H9 (cell line): ENCODE measurements at regions not wholly inside any gene's neighbourhood (a gene's known extent, or its start where the extent isn't known, plus 50 kb on each side); places are given as distances from the start of the nearest gene placed in this dataset.

Experiments used
- DNase-seq: peaks from one replicate; pipeline ENCODE4 v3.0.0-alpha.2; 2017
- H2AFZ ChIP-seq: one replicate; pipeline ENCODE4 v1.6.1; 2013; ENCODE audit warnings: mild to moderate bottlenecking, low read length, control low read depth, moderate library complexity
- H2AK5ac ChIP-seq: 2 replicates; pipeline ENCODE4 v1.6.1; 2013; ENCODE audit warnings: low read length, control low read depth, mixed read lengths; ENCODE audit not compliant: insufficient read length
- H2BK120ac ChIP-seq: one replicate; pipeline ENCODE4 v1.6.1; 2013; ENCODE audit warnings: low read depth, mild to moderate bottlenecking, low read length, control low read depth, inconsistent platforms; ENCODE audit not compliant: poor library complexity, severe bottlenecking
- H2BK12ac ChIP-seq: 2 replicates; pipeline ENCODE4 v1.6.1; 2013; ENCODE audit warnings: low read length, control low read depth, mixed read lengths, low read depth; ENCODE audit not compliant: insufficient read length
- H2BK15ac ChIP-seq: 2 replicates; pipeline ENCODE4 v1.6.1; 2013; ENCODE audit warnings: low read depth, low read length, control low read depth
- H2BK20ac ChIP-seq: one replicate; pipeline ENCODE4 v1.6.1; 2013; ENCODE audit warnings: low read depth, mild to moderate bottlenecking, low read length, control low read depth, inconsistent platforms; ENCODE audit not compliant: poor library complexity, severe bottlenecking
- H2BK5ac ChIP-seq: 2 replicates; pipeline ENCODE4 v1.6.1; 2013; ENCODE audit warnings: low read length, control low read depth, mixed read lengths; ENCODE audit not compliant: insufficient read length
- H3K14ac ChIP-seq: 2 replicates; pipeline ENCODE4 v1.6.1; 2013; ENCODE audit warnings: low read length, control low read depth; ENCODE audit not compliant: insufficient read depth
- H3K18ac ChIP-seq: 2 replicates; pipeline ENCODE4 v1.6.1; 2013; ENCODE audit warnings: low read depth, mild to moderate bottlenecking, mixed read lengths, low read length, control low read depth; ENCODE audit not compliant: insufficient read length
- H3K23ac ChIP-seq: 2 replicates; pipeline ENCODE4 v1.6.1; 2013; ENCODE audit warnings: low read length, control low read depth, mixed read lengths, low read depth; ENCODE audit not compliant: insufficient read length
- H3K23me2 ChIP-seq: 2 replicates; pipeline ENCODE4 v1.6.1; 2013; ENCODE audit warnings: low read depth, mild to moderate bottlenecking, mixed read lengths, low read length, control low read depth; ENCODE audit not compliant: insufficient read length, poor library complexity, severe bottlenecking
- H3K27ac ChIP-seq: 2 replicates; pipeline ENCODE4 v1.5.1; 2013; ENCODE audit warnings: low read length, control low read depth, mixed read lengths, low read depth; ENCODE audit not compliant: insufficient read length
- H3K27me3 ChIP-seq: 2 replicates; pipeline ENCODE4 v1.6.1; 2013; ENCODE audit warnings: low read length, control low read depth, inconsistent platforms; ENCODE audit not compliant: insufficient read depth
- H3K4ac ChIP-seq: 2 replicates; pipeline ENCODE4 v1.6.1; 2013; ENCODE audit warnings: low read depth, mild to moderate bottlenecking, control low read depth, inconsistent platforms, low read length, moderate library complexity
- H3K4me1 ChIP-seq: 2 replicates; pipeline ENCODE4 v1.6.1; 2013; ENCODE audit warnings: low read length, control low read depth, inconsistent platforms; ENCODE audit not compliant: insufficient read depth
- H3K4me2 ChIP-seq: 2 replicates; pipeline ENCODE4 v1.6.1; 2013; ENCODE audit warnings: low read length, control low read depth, mixed read lengths; ENCODE audit not compliant: insufficient read length, insufficient read depth
- H3K56ac ChIP-seq: 2 replicates; pipeline ENCODE4 v1.6.1; 2013; ENCODE audit warnings: low read depth, mild to moderate bottlenecking, mixed read lengths, low read length, control low read depth; ENCODE audit not compliant: insufficient read length
- H3K79me1 ChIP-seq: 2 replicates; pipeline ENCODE4 v1.6.1; 2013; ENCODE audit warnings: low read depth, mild to moderate bottlenecking, moderate library complexity, low read length, control low read depth, inconsistent platforms; ENCODE audit not compliant: insufficient read depth, poor library complexity, severe bottlenecking
- H3K79me2 ChIP-seq: 2 replicates; pipeline ENCODE4 v1.6.1; 2013; ENCODE audit warnings: low read length, control low read depth, inconsistent platforms; ENCODE audit not compliant: insufficient read depth
- H3K9ac ChIP-seq: 2 replicates; pipeline ENCODE4 v1.6.1; 2013; ENCODE audit warnings: low read length, control low read depth, mixed read lengths; ENCODE audit not compliant: insufficient read length; ENCODE audit errors: extremely low read depth
- H3K9me3 ChIP-seq: one replicate; pipeline ENCODE4 v1.6.1; 2013; ENCODE audit warnings: low read depth, low read length, inconsistent platforms; ENCODE audit not compliant: control insufficient read depth
- H3T11ph ChIP-seq: one replicate; pipeline ENCODE4 v1.6.1; 2013; ENCODE audit warnings: mild to moderate bottlenecking, low read length, control low read depth, inconsistent platforms
- H4K20me1 ChIP-seq: one replicate; pipeline ENCODE4 v1.6.1; 2013; ENCODE audit not compliant: control insufficient read depth, insufficient read length, insufficient read depth
- H4K5ac ChIP-seq: 2 replicates; pipeline ENCODE4 v1.6.1; 2013; ENCODE audit warnings: low read depth, mild to moderate bottlenecking, mixed read lengths, low read length, control low read depth; ENCODE audit not compliant: insufficient read length
- H4K8ac ChIP-seq: replicated peaks from 2 replicates; pipeline ENCODE4 v1.6.1; 2013; ENCODE audit warnings: low read length, control low read depth, mixed read lengths, low read depth; ENCODE audit not compliant: insufficient read length
- H4K91ac ChIP-seq: 2 replicates; pipeline ENCODE4 v1.6.1; 2013; ENCODE audit warnings: low read depth, mild to moderate bottlenecking, moderate library complexity, mixed read lengths, low read length, control low read depth; ENCODE audit not compliant: insufficient read length
- H3K27ac Mint-ChIP-seq, 3 experiments: 2 replicates in 2 of 3; 3 replicates in 1 of 3; pipeline ENCODE4 v1.8.0; 2020 to 2021; ENCODE audit warnings: mixed read lengths in 3 of 3, mild to moderate bottlenecking in 1 of 3, moderate library complexity in 1 of 3
- H3K27me3 Mint-ChIP-seq: 2 replicates; pipeline ENCODE4 v1.8.0; 2021; ENCODE audit warnings: low read depth, mild to moderate bottlenecking, moderate library complexity, mixed read lengths
- H3K36me3 Mint-ChIP-seq, 3 experiments: 2 replicates in 2 of 3; 3 replicates in 1 of 3; pipeline ENCODE4 v1.8.0; 2020 to 2021; ENCODE audit warnings: low read depth in 3 of 3, mixed read lengths in 3 of 3; ENCODE audit not compliant: insufficient read depth in 1 of 3
- H3K4me1 Mint-ChIP-seq, 2 experiments: 2 replicates each; pipeline ENCODE4 v1.8.0; 2020; ENCODE audit warnings: mixed read lengths in 2 of 2
- H3K4me3 Mint-ChIP-seq, 2 experiments: 2 replicates in 1 of 2; 3 replicates in 1 of 2; pipeline ENCODE4 v1.8.0; 2020 to 2021; ENCODE audit warnings: mild to moderate bottlenecking in 2 of 2, mixed read lengths in 2 of 2, moderate library complexity in 1 of 2
- H3K9me3 Mint-ChIP-seq, 2 experiments: 2 replicates in 1 of 2; 3 replicates in 1 of 2; pipeline ENCODE4 v1.8.0; 2020; ENCODE audit warnings: mild to moderate bottlenecking in 2 of 2, mixed read lengths in 2 of 2, moderate library complexity in 1 of 2
- CTCF ChIP-seq: fragments of 200-600 bp; sonication (generic); conservative IDR thresholded peaks from 3 replicates; pipeline ENCODE4 v1.8.0; 2021; ENCODE audit warnings: antibody characterized with exemption, mild to moderate bottlenecking
- WGBS: extraction: QIAGEN DNeasy Blood & Tissue Kit; methylation state at CpG from one replicate; pipeline ENCODE4 v1.1.7; 2013; ENCODE audit warnings: missing lambda C conversion rate, low lambda C conversion rate, mixed read lengths; ENCODE audit not compliant: insufficient read length; ENCODE audit errors: extremely low coverage; 5-methylcytosine and 5-hydroxymethylcytosine counted together

DNA sequence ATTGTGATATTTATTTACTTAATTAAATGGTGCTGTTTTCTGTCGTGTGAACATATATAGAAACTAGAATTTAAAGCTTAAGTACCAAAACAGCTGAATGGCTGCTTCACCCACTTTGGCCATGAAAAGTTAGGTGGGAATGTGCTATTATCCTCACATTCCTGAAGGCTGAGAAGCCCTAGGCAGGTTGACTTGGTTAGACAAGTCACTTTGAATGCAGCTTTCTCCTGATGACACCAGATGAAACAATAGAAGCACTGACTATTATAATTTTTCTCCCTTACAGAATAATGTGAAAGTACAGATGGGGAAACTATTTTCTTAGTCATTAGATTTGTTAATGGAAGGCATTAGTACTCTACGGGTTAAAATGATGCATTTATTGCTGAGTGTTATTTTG is 65.1 kb upstream of the C5orf46 start:
- Histone ChIP-seq H4K5ac (no peak overlapping the region), H3K9me3 (no peaks in the 10 kb centered on the region), H3K27me3 (no peaks in the 10 kb centered on the region), H4K91ac (no peak overlapping the region), H3K4ac (no peak overlapping the region), H2AK5ac (no peak overlapping the region), H3K27ac (no peak overlapping the region), H3K56ac (no peak overlapping the region), H2AFZ (no peak overlapping the region), H2BK15ac (no peak overlapping the region), H3K23ac (no peak overlapping the region), H4K20me1 (no peaks in the 10 kb centered on the region), H2BK12ac (no peak overlapping the region), H3K4me2 (no peak overlapping the region), H3K23me2 (no peaks in the 10 kb centered on the region), H3K4me1 (no peaks in the 10 kb centered on the region; the same call in 1 of the 2 replicates), H3K9ac (no peak overlapping the region), H2BK120ac (no peak overlapping the region), H3K79me2 (no peaks in the 10 kb centered on the region), H3T11ph (no peak overlapping the region), H2BK20ac (no peak overlapping the region), H3K79me1 (no peaks in the 10 kb centered on the region), H3K18ac (no peak overlapping the region), H2BK5ac (no peak overlapping the region), H4K8ac (no peak overlapping the region), H3K14ac (no peak overlapping the region)
- TF ChIP-seq CTCF = no peak
- Mint-ChIP-seq H3K4me1 (peaks cover 3 to 4% of the 10 kb centered on the region in 2 experiments), H3K27me3 (no peaks in the 10 kb centered on the region), H3K9me3 (no peaks in the 10 kb centered on the region), H3K27ac (peak overlapping the region in 1 of 3 experiments; percentile 26; a peak in 2 of 7 replicates), H3K36me3 (0 out of 7 replicates have a peak, but pooled peaks cover 0 to 2% (median 0%) of the 10 kb centered on the region in 3 experiments), H3K4me3 (no peak overlapping the region)
- no CpG with 5 or more reads among the region's 2 CpGs for WGBS
- no peak for DNase-seq
